ENCODE measurements at regions not wholly inside any gene's neighbourhood (a gene's known extent, or its start where the extent isn't known, plus 50 kb on each side); places are given as distances from the start of the nearest gene placed in this dataset.

- no peaks in the 10 kb centered on the region for H3K4me1 ChIP-seq
- H3K9me3 ChIP-seq (replicated peaks): no peaks in the 10 kb centered on the region
- no peak for DNase-seq
- no peak overlapping the region for H3K27ac ChIP-seq
- no peaks in the 10 kb centered on the region; the same call in 1 of the 2 replicates for H3K36me3 ChIP-seq
- H3K4me3 ChIP-seq: no peak overlapping the region
- H3K27me3 ChIP-seq: no peaks in the 10 kb centered on the region
Observed at GRCh38 chr3:110957247-110958025, 114.2 kb upstream of the NECTIN3 start.

DNA sequence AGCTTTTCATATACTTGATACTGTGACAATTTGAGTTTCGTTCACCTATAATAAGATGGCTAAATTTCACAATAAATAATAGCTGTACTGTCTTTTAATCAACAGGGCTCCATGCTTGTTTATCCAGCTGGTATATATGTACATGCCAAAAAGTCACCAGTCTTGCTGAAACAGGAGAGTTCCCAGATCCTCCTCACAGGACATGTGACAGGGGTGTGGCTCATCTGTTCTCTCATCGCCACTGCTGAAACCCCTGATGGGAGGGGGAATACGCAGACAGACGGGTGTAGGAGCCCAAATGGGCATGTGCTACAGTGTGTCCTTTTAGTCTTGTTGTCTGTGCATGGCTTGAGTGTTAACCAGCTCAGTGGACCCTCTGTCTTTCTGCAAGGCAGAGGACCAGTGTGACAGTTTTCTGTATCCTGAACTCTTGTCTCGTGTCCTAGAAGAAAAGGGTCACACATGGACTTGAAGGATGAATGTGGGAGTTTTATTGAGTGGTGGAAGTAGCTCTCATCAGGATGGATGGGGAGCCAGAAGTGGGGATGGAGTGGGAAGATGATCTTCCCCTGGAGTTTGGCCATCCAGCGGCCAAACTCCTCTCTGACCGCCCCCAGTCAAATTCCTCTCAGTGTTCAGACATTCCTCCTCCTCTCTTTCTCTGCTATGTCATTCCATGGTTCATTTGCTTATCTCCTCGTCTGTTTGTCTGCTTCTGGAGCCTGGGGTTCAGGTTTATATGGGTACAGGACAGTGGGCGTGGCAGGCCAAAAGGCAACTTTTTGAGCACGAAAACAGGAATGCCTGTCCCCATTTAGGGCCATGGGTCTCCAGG lies 113.1 kb upstream of the NECTIN3 start:
- H3K27me3 ChIP-seq: no peaks in the 10 kb centered on the region
- H3K27ac ChIP-seq: no peak overlapping the region
- H3K9me3 ChIP-seq (replicated peaks): no peaks in the 10 kb centered on the region
- H3K4me3 ChIP-seq: no peak overlapping the region
- H3K4me1 ChIP-seq: no peaks in the 10 kb centered on the region
- DNase-seq: no peak
- no peaks in the 10 kb centered on the region; the same call in 1 of the 2 replicates for H3K36me3 ChIP-seq

DNA sequence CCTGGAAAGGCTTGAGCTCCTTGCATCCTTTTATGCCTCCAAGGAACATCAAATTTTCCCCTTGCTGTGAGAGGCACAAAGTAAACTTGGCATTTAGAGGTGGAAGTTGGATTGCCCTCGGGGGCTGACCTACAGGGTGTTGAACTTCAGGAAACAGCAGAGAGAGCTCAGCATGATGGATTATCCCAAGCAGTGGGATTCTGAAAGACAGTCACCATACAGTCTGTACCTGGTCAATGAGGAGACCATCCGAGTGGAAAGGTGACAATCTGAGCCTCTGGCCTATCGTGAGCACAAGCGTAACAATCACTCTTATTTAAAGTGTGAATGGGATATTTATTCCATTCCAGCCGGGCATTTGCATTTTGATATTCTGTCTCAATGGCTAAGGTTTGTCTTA lies 105.6 kb upstream of the NECTIN3 start:
- Histone ChIP-seq H3K9me3 (replicated peaks) (0 out of 2 replicates have a peak, but pooled peaks cover 3% of the 10 kb centered on the region), H3K4me1 (no peaks in the 10 kb centered on the region), H3K27me3 (no peaks in the 10 kb centered on the region), H3K4me3 (no peak overlapping the region), H3K36me3 (no peaks in the 10 kb centered on the region), H3K27ac (no peak overlapping the region)
- no peak for DNase-seq

DNA sequence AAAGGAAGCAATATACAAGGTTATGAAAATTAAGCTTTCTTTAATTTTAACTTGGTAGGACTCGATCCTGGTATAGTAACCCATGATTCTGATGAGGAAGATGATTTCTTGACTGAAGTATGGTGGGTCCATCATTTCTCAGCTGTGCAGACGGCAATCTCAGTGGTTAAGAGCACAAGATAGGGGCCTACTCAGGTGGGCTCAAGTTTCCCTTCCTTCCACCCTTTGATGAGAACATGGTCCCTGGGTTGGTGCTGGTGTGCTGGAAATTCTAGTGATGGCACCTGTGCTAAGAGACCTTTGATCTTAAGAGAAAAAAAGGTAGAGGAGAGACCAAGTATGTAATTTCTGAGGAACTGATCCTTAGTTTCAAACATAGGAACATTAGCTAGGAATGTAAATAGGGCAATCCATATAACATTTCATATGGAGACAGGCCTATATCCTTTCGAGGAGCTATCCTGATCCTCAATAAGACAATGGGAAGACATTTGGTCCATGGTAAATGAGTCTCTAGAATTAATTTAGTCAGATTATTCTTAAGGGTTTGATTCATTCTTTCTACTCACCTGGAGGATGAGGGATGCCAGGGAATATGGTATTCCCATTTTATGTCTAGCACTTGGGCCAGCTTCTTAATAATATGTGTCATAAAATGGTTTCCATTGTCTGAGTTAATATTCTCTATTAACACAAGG lies 104.5 kb upstream of the NECTIN3 start:
- H3K4me3 ChIP-seq: no peak overlapping the region
- H3K27me3 ChIP-seq: no peaks in the 10 kb centered on the region
- no peaks in the 10 kb centered on the region for H3K4me1 ChIP-seq
- H3K9me3 ChIP-seq (replicated peaks): 0 out of 2 replicates have a peak, but pooled peaks cover 3% of the 10 kb centered on the region
- no peak for DNase-seq
- H3K36me3 ChIP-seq: no peaks in the 10 kb centered on the region
- no peak overlapping the region for H3K27ac ChIP-seq

GRCh38 chr3:110968076-110968475 lies 103.5 kb upstream of the NECTIN3 start:
- no peak for DNase-seq
- no peak overlapping the region for H3K27ac ChIP-seq
- H3K36me3 ChIP-seq: no peaks in the 10 kb centered on the region
- H3K9me3 ChIP-seq (replicated peaks): 0 out of 2 replicates have a peak, but pooled peaks cover 3% of the 10 kb centered on the region
- H3K4me1 ChIP-seq: no peaks in the 10 kb centered on the region
- H3K27me3 ChIP-seq: no peaks in the 10 kb centered on the region
- H3K4me3 ChIP-seq: no peak overlapping the region

DNA sequence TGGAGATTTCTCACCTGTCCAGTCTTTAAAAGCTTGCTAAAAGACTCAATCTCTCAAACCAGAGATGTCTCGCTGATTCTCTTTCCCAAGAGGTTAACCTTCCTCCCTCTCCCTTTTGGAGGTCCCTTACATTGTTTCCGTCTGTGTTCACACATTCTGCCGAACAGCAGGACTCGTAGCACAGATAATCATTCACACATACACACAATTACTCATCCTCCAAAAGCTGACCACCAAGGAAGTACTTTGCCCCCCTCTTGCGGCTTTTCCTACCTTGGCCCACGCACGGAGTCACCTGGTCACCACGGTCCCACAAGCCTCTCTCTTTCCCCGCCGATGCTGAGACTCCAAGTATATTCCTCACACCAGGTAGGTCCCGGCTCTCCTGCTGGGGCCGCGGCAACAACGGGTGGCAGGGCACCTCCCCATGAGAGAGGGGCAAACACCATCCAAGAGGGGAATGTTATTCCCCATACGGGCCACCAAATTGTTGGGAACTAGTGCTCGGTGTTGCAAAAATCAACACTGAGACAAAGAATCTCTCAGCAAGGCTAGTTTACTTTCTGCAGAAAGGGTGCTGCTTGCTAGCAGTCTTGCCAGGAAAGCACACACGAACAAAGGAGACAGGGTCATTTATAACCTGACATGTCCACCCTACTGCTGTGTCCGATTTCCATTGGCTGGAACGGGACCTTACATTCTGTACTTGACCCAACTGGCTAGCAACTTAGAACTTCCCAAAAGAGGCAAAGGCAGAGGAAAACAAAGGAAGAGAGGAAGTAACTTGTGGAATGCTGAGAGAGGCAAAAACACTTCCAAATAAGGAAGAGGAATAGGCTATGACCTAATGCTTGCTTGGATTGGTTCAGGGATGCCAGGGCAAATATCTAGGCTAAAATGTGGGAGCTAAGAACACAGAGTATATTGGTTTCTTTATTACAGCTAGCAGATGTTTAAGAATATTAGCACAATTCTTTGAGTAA lies 102.1 kb upstream of the NECTIN3 start:
- H3K9me3 ChIP-seq (replicated peaks): 0 out of 2 replicates have a peak, but pooled peaks cover 3% of the 10 kb centered on the region
- no peak for DNase-seq
- H3K27me3 ChIP-seq: no peaks in the 10 kb centered on the region
- H3K27ac ChIP-seq: no peak overlapping the region
- H3K4me1 ChIP-seq: no peaks in the 10 kb centered on the region
- H3K4me3 ChIP-seq: no peak overlapping the region
- H3K36me3 ChIP-seq: no peaks in the 10 kb centered on the region

DNA sequence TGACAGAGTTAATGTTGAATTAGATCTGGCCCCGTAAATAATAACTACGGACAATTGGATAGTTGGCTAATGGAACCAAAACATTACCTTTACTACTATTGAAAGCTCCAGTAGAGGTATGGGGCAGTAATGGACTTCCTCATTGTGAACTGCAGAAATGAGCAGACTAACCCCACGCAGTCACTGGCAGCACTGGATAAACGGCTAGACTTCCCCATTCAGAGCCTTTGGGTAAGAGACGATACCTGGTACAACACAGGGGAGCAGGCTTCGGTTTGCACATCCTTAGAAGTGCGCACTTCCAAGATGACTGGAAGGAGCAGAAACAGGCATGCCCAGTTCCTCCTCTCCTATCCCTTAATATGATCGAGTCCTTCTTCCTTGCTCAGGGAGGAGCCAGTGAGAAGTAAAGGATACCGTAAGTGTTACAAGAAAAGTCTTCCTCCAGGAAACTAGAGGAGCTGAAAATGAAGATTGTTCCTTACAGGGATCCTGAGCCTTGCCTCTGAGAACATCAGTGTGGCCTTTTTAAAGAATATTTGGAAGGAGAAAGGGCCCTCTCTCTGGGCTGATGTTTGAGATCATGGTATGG lies 100.5 kb upstream of the NECTIN3 start:
- H3K36me3 ChIP-seq: no peaks in the 10 kb centered on the region
- DNase-seq: peak in 1 of 2 experiments; percentile 56
- H3K27me3 ChIP-seq: no peaks in the 10 kb centered on the region
- peak overlapping the region; percentile 53 for H3K4me3 ChIP-seq
- no peaks in the 10 kb centered on the region for H3K4me1 ChIP-seq
- H3K27ac ChIP-seq: no peak overlapping the region
- H3K9me3 ChIP-seq (replicated peaks): 0 out of 2 replicates have a peak, but pooled peaks cover 3% of the 10 kb centered on the region

DNA sequence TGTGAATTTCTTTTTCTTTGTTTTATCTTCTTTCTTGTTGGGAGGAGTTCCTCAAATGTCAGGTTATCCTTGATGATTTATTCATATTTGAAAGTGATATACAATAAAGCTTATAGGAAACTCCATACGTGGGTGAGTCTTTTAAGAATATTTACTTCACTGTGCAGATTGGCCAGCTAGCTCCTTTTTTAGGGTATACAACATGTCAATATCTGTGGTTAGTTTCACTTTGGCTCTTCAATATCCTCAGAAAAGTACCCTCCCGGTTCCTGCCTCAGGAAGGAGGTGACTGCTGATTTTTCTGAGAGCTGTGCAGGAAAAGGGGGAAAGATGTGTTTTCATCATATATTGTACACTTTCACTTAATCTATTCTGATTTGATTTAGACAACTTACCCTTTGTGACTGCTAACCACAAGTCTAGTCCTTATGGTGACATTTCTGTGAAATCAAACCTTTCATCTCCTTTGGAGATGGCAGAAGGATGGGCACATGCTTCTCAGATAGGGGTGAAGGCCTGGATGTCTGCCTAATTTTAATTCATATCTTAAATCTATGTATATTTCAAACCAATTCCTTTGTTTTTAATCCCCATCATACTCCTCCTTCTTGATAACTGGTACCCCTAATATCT lies 98.2 kb upstream of the NECTIN3 start:
- Histone ChIP-seq H3K4me3 (no peak overlapping the region), H3K36me3 (no peaks in the 10 kb centered on the region), H3K4me1 (no peaks in the 10 kb centered on the region), H3K9me3 (replicated peaks) (no peaks in the 10 kb centered on the region), H3K27me3 (no peaks in the 10 kb centered on the region), H3K27ac (no peak overlapping the region)
- no peak for DNase-seq

GRCh38 chr3:110974902-110975301 lies 96.7 kb upstream of the NECTIN3 start:
- H3K27ac ChIP-seq: no peak overlapping the region
- H3K4me3 ChIP-seq: no peak overlapping the region
- no peak for DNase-seq
- H3K27me3 ChIP-seq: no peaks in the 10 kb centered on the region
- no peaks in the 10 kb centered on the region for H3K9me3 ChIP-seq (replicated peaks)
- no peaks in the 10 kb centered on the region for H3K4me1 ChIP-seq
- H3K36me3 ChIP-seq: no peaks in the 10 kb centered on the region

DNA sequence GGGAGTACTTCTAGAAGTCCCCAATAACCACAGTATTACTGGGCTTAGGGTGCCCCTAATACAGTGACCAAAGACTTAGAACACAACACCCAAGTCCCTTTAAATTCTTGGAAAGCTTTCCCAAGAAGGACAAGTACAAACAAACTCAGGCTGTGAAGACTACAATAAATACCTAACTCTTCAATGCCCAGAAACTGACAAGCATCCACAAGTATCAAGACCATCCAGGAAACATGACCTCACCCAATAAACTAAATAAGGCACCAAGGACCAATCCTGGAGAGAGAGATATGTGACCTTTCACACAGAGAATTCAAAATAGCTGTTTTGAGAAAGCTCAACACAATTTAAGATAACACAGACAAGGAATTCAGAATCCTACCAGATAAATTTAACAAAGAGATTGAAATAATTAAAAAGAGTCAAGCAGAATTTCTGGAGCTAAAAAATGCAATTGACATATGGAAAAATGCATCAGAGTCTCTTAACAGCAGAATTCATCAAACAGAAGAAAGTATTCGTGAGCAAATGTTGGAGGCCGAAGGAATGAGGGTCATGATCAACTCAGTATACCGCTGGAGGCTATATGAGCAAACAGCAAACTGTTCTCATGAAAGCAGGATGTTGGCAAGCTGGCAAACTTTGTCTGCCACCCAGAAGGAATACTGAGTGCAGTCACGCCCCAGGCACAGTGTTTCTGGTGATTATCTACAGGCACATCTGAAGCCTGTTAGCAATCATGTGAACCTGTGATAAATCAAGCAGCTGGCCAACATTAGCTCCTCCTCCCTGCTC lies 87.0 kb upstream of the NECTIN3 start:
- no peak for DNase-seq

DNA sequence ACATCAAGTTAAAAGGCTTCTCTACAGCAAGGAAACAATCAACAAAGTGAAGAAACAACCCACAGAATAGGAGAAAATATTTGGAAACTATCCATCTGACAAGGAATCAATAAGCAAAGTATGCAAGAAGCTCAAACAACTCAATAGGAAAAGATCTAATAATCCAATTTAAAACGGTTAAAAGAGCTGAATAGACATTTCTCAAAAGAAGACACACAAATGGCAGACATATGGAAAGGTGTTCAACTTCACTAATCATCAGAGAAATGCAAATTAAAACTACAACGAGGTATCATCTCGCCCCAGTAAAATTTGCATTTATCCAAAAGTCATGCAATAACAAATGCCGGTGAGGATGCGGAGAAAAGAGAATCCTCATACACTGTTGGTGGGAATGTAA lies 82.2 kb upstream of the NECTIN3 start:
- DNase-seq: no peak
- Histone ChIP-seq H3K27ac (no peak overlapping the region), H3K4me1 (peaks cover 2% of the 10 kb centered on the region; the same call in 1 of the 2 replicates), H3K36me3 (no peaks in the 10 kb centered on the region), H3K4me3 (no peak overlapping the region), H3K27me3 (no peaks in the 10 kb centered on the region), H3K9me3 (replicated peaks) (no peaks in the 10 kb centered on the region; the same call in 1 of the 2 replicates)

More for the DNA sequence above, 87.0 kb upstream of the NECTIN3 start:
- no peaks in the 10 kb centered on the region for H3K4me1 ChIP-seq
- H3K27me3 ChIP-seq: no peaks in the 10 kb centered on the region
- H3K4me3 ChIP-seq: no peak overlapping the region
- H3K36me3 ChIP-seq: no peaks in the 10 kb centered on the region
- no peak overlapping the region for H3K27ac ChIP-seq
- H3K9me3 ChIP-seq (replicated peaks): no peaks in the 10 kb centered on the region; the same call in 1 of the 2 replicates

- peak; percentile 52 to 76 for DNase-seq
- Histone ChIP-seq H3K27me3 (no peaks in the 10 kb centered on the region), H3K9me3 (replicated peaks) (no peaks in the 10 kb centered on the region; the same call in 1 of the 2 replicates), H3K27ac (peak overlapping the region; percentile 35), H3K4me3 (no peak overlapping the region), H3K4me1 (peaks cover 27% of the 10 kb centered on the region), H3K36me3 (no peaks in the 10 kb centered on the region)
Observed at GRCh38 chr3:110995461-110996231, 76.0 kb upstream of the NECTIN3 start.

Measured in SJCRH30 (cell line).